Spleen (tissue), 7 donors: ENCODE measurements at regions not wholly inside any gene's neighbourhood (a gene's known extent, or its start where the extent isn't known, plus 50 kb on each side); places are given as distances from the start of the nearest gene placed in this dataset.

Experiments used
- CTCF ChIP-seq, 11 experiments: fragments of 200-600 bp in 7 of 11; fragments of 450-650 bp in 4 of 11; sonication (generic) in 4 of 11; IDR thresholded peaks in 8 of 11; conservative IDR thresholded peaks in 3 of 11; 1 replicate in 7 of 11; 2 replicates in 4 of 11; pipeline versions ENCODE4 v1.4.0 to v1.8.0; 2016 to 2021; ENCODE audit warnings: antibody characterized with exemption in 11 of 11, inconsistent platforms in 4 of 11, mild to moderate bottlenecking in 1 of 11
- POLR2A ChIP-seq, 3 donors: fragments of 450-650 bp; IDR thresholded peaks; one replicate each; pipeline ENCODE4 v1.5.1; 2017; ENCODE audit warnings: antibody characterized with exemption in 3 of 3, mild to moderate bottlenecking in 1 of 3
- donor health status: DM: no; HTN: no; CAD: no; lungs with moderate emphysema.
- donor health status: DM: no; HTN: no; CAD: no.
- donor health status: DM: no; HTN: no; CAD: no.

- TF ChIP-seq CTCF (IDR thresholded peaks at IDR 0.05 in 8 of 11, conservative IDR thresholded peaks at IDR 0.05 in 3 of 11) (no peak), POLR2A (IDR thresholded peaks at IDR 0.05) (no peak)
Measured at GRCh38 chr3:31105011-31105410, 210.6 kb upstream of the GADL1 start.
